Fibroblast of lung (primary cell): ENCODE measurements at regions not wholly inside any gene's neighbourhood (a gene's known extent, or its start where the extent isn't known, plus 50 kb on each side); places are given as distances from the start of the nearest gene placed in this dataset.

Source experiments
- EZH2 ChIP-seq: IDR thresholded peaks from 2 replicates; pipeline ENCODE4 v1.5.1; 2012; ENCODE audit warnings: low read length, control low read depth, mild to moderate bottlenecking; ENCODE audit errors: missing control alignments
- TF ChIP-seq, protein P1 (sequence below), 2 donors: IDR thresholded peaks in 1 of 2; conservative IDR thresholded peaks in 1 of 2; 1 replicate in 1 of 2; 2 replicates in 1 of 2; pipeline ENCODE4 v1.5.1; 2011 to 2012; ENCODE audit warnings: low read length in 2 of 2, control low read depth in 1 of 2, inconsistent platforms in 1 of 2, low read depth in 1 of 2, mild to moderate bottlenecking in 1 of 2

DNA sequence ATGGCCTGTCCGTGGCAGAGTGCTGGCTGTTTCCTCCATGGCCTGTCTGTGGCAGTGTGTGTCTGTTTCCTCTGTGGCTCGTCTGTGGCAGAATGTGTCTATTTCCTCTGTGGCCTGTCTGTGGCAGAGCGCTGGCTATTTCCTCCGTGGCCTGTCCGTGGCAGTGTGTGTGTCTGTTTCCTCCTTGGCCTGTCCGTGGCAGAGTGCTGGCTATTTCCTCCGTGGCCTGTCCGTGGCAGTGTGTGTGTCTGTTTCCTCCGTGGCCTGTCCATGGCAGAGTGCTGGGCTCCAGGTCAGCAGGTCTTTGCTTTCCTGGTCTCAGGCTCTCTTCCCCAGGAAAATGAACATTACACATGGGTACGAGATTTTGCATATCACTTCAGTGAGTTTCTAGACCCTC, 138.4 kb upstream of the IPO9 start:
- no peak for TF ChIP-seq EZH2
- TF ChIP-seq, protein P1, sequence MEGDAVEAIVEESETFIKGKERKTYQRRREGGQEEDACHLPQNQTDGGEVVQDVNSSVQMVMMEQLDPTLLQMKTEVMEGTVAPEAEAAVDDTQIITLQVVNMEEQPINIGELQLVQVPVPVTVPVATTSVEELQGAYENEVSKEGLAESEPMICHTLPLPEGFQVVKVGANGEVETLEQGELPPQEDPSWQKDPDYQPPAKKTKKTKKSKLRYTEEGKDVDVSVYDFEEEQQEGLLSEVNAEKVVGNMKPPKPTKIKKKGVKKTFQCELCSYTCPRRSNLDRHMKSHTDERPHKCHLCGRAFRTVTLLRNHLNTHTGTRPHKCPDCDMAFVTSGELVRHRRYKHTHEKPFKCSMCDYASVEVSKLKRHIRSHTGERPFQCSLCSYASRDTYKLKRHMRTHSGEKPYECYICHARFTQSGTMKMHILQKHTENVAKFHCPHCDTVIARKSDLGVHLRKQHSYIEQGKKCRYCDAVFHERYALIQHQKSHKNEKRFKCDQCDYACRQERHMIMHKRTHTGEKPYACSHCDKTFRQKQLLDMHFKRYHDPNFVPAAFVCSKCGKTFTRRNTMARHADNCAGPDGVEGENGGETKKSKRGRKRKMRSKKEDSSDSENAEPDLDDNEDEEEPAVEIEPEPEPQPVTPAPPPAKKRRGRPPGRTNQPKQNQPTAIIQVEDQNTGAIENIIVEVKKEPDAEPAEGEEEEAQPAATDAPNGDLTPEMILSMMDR (conservative IDR thresholded peaks at IDR 0.05 in 1 of 2, IDR thresholded peaks at IDR 0.05 in 1 of 2; ENCODE audit: low read depth in 1 of 2, low read length in 2 of 2): no peak
